Calu3 (cell line): ENCODE measurements at regions not wholly inside any gene's neighbourhood (a gene's known extent, or its start where the extent isn't known, plus 50 kb on each side); places are given as distances from the start of the nearest gene placed in this dataset.

Source experiments
- BruUV-seq: library from RNA; stranded (reverse); fragments of 400-500 nt; replicated peaks from 2 replicates; lab custom pipeline; 2021; lab: Mats Ljungman, UMichigan
- CTCF ChIA-PET: fragments of 300-600 bp; sonication (Branson Sonifier 250); formaldehyde crosslinking; loops from one replicate; lab custom pipeline; 2022; ENCODE audit warnings: antibody characterized with exemption; lab: Charles Lee
- DNase-seq: peaks from one replicate; pipeline ENCODE4 v3.0.0; 2022
- H3K27ac Mint-ChIP-seq: one replicate; pipeline ENCODE4 v1.8.0; 2022; ENCODE audit warnings: mixed read lengths; ENCODE audit not compliant: unreplicated experiment
- H3K27me3 Mint-ChIP-seq: one replicate; pipeline ENCODE4 v1.8.0; 2022; ENCODE audit warnings: mixed read lengths; ENCODE audit not compliant: unreplicated experiment
- H3K36me3 Mint-ChIP-seq: one replicate; pipeline ENCODE4 v1.8.0; 2022; ENCODE audit warnings: mild to moderate bottlenecking, moderate library complexity, mixed read lengths; ENCODE audit not compliant: insufficient read depth, unreplicated experiment
- H3K4me1 Mint-ChIP-seq: one replicate; pipeline ENCODE4 v1.8.0; 2022; ENCODE audit warnings: mild to moderate bottlenecking, low read depth, mixed read lengths; ENCODE audit not compliant: unreplicated experiment
- H3K4me3 Mint-ChIP-seq: one replicate; pipeline ENCODE4 v1.8.0; 2022; ENCODE audit warnings: mild to moderate bottlenecking, low read depth, moderate library complexity, mixed read lengths; ENCODE audit not compliant: unreplicated experiment
- H3K9me3 Mint-ChIP-seq: one replicate; pipeline ENCODE4 v1.8.0; 2022; ENCODE audit warnings: low read depth, mixed read lengths; ENCODE audit not compliant: unreplicated experiment
- intact Hi-C: fragments of 100-400 bp; cut with micrococcal nuclease; formaldehyde crosslinking; loops from one replicate; pipeline ENCODE4 v1.10.0; 2022; ENCODE audit not compliant: unreplicated experiment
- TF ChIP-seq, protein P1 (sequence below): fragments of 200-600 bp; IDR thresholded peaks from one replicate; pipeline ENCODE4 v1.8.0; 2022; ENCODE audit warnings: antibody characterized with exemption; ENCODE audit not compliant: unreplicated experiment

DNA sequence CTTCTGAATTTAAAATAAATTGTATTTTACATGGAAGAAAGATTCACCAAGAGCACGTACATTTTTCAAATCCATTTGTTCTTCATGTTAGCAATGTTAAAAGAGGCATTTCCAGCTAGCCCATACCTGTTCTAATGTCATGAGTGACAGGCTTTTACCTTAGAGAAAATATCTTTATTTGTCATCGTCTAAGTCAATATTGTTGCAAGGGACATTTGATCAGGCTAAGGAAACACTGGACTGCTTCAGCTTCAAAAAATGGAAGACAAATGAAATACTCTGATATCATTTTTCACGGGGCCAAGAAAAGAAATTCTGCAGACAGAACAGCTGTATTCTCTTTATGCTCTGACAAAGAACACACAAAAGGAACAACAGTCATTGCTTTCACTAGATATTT is 207.7 kb downstream of the RCHY1 start:
- no TSS peak for BruUV-seq
- no peak for DNase-seq
- Mint-ChIP-seq H3K27me3 (peaks cover 28% of the 10 kb centered on the region), H3K36me3 (no peaks in the 10 kb centered on the region), H3K4me3 (no peak overlapping the region), H3K27ac (no peak overlapping the region), H3K9me3 (peaks cover 6% of the 10 kb centered on the region), H3K4me1 (no peaks in the 10 kb centered on the region)
- TF ChIP-seq, protein P1, sequence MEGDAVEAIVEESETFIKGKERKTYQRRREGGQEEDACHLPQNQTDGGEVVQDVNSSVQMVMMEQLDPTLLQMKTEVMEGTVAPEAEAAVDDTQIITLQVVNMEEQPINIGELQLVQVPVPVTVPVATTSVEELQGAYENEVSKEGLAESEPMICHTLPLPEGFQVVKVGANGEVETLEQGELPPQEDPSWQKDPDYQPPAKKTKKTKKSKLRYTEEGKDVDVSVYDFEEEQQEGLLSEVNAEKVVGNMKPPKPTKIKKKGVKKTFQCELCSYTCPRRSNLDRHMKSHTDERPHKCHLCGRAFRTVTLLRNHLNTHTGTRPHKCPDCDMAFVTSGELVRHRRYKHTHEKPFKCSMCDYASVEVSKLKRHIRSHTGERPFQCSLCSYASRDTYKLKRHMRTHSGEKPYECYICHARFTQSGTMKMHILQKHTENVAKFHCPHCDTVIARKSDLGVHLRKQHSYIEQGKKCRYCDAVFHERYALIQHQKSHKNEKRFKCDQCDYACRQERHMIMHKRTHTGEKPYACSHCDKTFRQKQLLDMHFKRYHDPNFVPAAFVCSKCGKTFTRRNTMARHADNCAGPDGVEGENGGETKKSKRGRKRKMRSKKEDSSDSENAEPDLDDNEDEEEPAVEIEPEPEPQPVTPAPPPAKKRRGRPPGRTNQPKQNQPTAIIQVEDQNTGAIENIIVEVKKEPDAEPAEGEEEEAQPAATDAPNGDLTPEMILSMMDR: no peak
- intact Hi-C loops: no loop called here
- CTCF ChIA-PET: no interaction called here

DNA sequence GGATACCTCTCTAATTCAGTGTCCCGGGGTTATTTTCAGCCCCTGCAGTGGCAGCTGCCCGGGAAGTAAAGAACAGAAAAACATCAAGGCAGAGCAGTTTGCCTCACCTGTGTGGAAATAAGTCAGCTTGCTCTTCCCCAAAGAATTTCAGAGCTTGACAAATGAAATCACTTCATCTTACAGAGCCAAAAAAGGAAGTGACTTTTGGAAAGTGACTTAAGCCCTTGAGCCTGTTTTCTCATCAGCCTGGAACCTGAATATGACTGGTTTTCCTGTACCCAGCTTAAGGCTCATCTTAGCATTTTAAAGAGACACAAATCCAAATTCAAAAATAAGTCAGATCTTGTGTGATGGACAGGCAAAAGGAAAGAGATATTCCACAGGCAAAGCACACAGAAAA is 211.6 kb downstream of the RCHY1 start:
- Mint-ChIP-seq H3K36me3 (no peaks in the 10 kb centered on the region), H3K9me3 (peaks cover 3% of the 10 kb centered on the region), H3K27ac (no peak overlapping the region), H3K4me3 (no peak overlapping the region), H3K27me3 (peaks cover 38% of the 10 kb centered on the region), H3K4me1 (no peaks in the 10 kb centered on the region)
- TF ChIP-seq, protein P1: no peak
- intact Hi-C loops: no loop called here
- no TSS peak for BruUV-seq
- CTCF ChIA-PET: no interaction called here
- no peak for DNase-seq

DNA sequence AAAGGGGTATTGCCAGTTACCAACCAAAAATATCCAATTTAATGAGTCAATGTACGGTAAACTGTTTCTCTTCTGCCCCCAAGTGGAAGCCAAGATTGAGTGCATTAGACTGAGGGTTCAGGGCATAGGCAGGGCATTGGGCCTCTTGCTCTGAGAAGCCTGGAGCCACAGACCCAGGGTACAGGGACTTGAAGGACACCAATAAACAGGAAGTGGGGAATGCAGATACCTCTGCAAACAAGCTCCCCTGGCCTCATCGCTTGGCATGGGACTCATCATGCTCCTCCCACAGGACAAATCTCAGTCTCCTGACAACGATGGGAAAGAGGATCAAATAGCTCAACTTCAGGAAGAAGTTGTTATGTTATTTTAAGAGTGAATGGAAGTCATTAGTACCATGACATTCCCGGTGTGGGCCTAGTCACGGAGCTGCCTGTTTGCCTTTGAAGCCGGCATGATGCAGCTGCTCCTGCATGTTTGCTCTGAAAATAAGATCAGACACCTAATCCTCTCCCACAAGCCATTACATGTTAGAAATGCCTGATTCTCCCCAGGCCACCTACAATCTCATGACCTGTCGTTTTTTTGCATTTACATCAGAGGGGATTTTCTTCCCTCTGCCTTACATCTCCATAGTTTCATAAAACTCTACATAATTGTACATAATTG is 224.2 kb downstream of the RCHY1 start:
- Mint-ChIP-seq H3K27ac (no peak overlapping the region), H3K9me3 (peaks cover 6% of the 10 kb centered on the region), H3K27me3 (peaks cover 13% of the 10 kb centered on the region), H3K4me3 (no peak overlapping the region), H3K4me1 (no peaks in the 10 kb centered on the region), H3K36me3 (no peaks in the 10 kb centered on the region)
- CTCF ChIA-PET: interaction anchor here (1.0 kb wide), 1 partner anchor 355 kb away, joined by 3 read pairs; no protein-coding TSS in a partner anchor
- no TSS peak for BruUV-seq
- TF ChIP-seq, protein P1: no peak
- intact Hi-C loops: loop anchor here (2.0 to 10.0 kb wide), 3 partner anchors 357 to 965 kb away; partner anchors contain the start of gene PARM1
- DNase-seq: peak; percentile 17

DNA sequence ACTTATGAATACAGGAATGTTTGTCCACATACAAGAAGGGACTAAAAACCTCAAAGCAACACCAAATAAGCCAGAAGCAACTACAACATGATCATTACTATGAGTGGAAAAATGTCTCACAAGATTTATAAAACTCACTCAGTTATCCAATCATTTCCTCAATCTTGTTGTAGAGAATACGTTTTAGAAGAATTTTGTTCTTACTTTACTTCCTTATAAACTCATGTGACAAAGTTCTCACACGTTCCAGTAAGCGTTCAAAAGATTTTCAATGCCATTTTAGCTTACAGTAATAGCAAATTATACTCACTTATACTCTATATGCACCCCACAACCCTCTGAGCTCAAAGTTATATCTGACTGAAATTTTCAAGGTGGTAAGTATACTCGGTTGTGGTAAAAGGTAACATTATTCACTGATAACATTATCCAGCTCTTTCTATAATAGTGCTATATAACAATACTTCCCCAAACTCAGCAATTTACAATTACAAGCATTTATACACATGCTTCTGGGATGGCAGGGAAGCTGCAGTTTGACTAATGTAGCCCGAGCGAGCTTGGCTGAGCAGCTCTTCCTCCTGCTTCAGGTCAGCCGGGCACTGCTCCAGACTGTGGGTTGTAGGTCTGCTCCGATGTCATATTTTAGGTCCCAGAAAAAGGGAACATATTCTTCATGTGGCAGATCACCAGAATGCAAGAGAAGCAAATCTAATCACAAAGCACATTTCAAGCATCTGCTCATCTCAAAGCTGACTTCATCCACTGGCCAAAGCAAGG is 226.3 kb downstream of the RCHY1 start:
- CTCF ChIA-PET: interaction anchor here (1.1 kb wide), 1 partner anchor 414 kb away, joined by 3 read pairs; no protein-coding TSS in a partner anchor
- TF ChIP-seq, protein P1: no peak
- Mint-ChIP-seq H3K27me3 (no peaks in the 10 kb centered on the region), H3K27ac (no peak overlapping the region), H3K4me3 (no peak overlapping the region), H3K36me3 (no peaks in the 10 kb centered on the region), H3K4me1 (no peaks in the 10 kb centered on the region), H3K9me3 (no peaks in the 10 kb centered on the region)
- no peak for DNase-seq
- intact Hi-C loops: loop anchor here (2.0 to 10.0 kb wide), 2 partner anchors 413 to 963 kb away; no protein-coding TSS in a partner anchor
- BruUV-seq: no TSS peak
